DMS153 treated with DMSO at 0.1 percent for 48 hours (cell line): ENCODE measurements at regions not wholly inside any gene's neighbourhood (a gene's known extent, or its start where the extent isn't known, plus 50 kb on each side); places are given as distances from the start of the nearest gene placed in this dataset.
"Not testable (repeated sequence)": the region's sequence is repeated elsewhere in the genome, so short reads cannot be mapped to it uniquely, and the experiment has no call there.

Experiments
- DNase-seq: peaks from one replicate; lab custom pipeline; 2025; ENCODE audit not compliant: unreplicated experiment; lab: John Stamatoyannopoulos, UW

DNA sequence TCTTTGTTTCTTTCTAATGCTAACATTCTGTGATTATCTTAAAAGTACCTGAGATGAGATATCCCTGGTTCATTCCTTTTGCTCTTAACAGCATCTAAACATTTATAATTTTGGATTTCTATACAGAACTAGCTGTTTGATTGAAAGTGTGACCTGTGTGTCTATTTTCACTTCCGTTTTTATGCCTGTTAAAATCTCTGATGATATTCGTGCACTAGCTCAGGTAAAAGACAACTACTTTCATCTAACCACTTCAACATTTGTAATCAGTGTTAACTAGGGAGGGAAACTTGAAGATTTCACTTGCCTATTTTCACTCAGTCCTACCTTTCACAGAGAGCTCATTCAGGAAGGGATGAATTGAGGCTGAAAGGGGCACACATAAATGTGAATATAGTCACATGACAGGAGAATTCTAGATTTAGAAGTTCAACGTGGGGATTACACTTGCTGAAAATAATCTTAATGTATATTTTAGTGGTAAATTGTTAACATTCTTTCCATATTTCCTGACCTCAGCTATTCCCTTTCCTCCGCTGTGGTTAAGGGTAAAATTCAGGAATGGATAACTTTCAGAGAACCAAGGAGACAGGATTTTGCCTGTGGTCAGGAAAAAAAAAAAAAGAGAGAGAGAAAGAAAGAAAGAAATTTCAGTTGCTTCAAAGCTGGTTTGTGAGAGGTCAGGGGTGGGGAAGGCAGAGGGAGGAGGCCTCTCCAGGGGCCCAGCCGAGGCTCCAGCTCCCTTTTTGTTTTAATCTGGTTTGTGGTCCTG is 159.8 kb upstream of the TSC22D2 start:
- DNase-seq = no peak

GRCh38 chr3:150247441-150247840 is 160.7 kb upstream of the TSC22D2 start:
- DNase-seq = no peak

DNA sequence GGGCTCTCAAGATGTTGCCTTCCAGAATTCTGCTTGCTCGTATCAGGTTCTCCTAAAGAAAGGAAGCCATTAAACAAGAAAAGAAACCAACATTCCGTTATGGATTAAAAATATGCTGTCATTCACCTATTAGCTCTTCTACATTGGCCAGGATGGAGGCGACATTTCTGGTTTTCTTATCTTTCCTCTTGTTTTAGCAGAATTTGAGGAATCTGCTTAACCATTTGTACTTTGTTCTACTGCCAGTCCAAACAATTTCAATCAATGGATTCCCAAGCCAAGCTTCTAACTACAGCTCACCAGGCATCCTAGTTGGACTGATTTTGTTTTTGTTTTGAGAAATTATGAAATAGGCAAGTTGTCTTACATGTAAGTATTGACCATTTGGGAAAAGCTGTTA is 164.6 kb upstream of the TSC22D2 start:
- DNase-seq = no peak

DNA sequence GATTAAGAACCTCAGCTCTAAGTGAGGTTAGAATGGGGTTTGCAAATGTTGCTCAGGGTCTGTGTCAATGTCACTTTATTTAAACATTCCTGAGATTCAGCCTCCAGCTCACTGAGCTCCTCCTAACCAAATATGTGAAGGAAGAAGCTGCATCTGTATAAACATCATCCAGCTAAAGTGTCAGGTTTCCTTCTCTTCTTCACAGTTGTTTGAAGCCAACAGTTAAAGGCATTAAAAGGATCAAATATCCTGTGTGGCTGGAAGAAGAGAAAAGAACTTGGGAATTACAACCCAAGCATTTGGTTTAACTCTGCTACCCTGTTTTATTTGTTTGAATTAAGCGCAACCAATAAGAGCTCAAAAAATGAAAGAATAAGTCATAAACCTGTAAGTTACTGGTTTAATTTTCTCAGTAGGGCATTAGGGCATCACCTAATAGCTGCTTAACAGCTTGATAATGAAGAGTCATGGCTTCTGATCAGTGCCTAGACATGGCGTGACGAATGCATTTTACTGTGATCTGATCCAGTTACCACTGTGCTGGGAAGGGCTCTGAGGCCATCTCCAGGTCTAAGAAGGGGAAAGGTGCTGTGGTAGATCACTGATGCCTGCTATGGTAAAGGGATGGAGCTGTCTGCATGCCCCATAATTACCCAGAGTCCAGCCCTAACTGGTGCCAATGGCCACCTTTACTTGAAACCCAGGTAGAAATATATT is 165.7 kb upstream of the TSC22D2 start:
- no peak for DNase-seq

- DNase-seq = no peak
Observed at GRCh38 chr3:150240891-150241290, 167.2 kb upstream of the TSC22D2 start.

DNA sequence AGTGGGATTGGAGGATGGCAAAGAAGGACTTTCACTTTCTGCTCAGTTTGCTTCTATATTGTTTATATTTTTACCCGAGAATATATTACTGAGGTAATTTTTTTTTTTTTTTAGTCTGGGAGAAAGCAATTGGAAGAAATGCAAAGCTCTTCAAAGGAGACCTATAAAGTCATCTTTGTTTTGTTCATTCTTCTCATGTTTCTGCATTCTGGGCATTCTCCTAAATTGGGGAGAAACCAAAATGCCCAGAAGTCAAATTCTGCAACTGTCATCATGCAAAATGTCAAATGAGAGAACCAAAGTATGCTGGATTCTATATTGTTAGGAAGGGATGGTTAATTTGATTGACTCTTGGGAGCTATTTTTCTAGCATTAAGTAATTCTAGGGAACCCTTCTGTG is 168.3 kb upstream of the TSC22D2 start:
- no peak for DNase-seq

- peak; percentile 77 for DNase-seq
Observed at GRCh38 chr3:150238995-150239619, 169.0 kb upstream of the TSC22D2 start.

DNA sequence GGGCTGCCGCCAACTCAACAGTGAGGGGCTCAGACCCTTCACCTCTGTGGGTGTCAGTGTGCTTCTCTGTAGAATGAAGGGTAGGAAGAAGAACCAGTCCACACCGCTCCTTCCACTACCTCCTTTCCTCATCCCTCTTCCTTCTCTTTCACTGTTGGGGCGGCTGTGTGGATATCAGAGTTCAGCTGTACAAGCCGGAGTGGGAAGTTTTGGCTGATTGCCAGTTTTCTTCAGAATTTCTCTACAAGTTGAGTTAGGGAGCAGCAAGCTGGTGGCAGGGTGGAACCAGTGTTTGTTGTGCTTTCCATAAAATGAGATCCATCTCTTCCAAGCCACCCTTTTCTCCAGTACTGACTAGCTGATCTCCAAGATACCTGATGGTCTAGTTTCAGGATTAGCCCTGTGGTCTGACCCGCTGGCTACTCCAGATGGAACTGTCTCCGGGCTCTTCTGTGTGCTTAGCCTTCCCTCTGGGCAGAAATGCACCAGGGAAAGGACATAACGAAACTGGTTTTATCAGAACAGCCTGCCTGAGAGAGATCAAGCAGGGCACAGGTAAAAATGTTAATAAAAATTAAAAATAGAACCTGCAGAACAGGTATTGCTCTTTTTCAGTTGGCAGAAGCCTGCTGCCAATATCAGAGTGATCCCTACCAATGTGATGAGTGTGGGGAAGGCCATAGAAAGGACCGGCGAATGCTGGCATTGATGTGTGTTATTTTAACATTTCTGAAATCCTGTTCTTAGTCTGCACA is 169.9 kb upstream of the TSC22D2 start:
- no peak for DNase-seq

- DNase-seq = no peak
Observed at GRCh38 chr3:150237490-150237889, 170.6 kb upstream of the TSC22D2 start.

DNA sequence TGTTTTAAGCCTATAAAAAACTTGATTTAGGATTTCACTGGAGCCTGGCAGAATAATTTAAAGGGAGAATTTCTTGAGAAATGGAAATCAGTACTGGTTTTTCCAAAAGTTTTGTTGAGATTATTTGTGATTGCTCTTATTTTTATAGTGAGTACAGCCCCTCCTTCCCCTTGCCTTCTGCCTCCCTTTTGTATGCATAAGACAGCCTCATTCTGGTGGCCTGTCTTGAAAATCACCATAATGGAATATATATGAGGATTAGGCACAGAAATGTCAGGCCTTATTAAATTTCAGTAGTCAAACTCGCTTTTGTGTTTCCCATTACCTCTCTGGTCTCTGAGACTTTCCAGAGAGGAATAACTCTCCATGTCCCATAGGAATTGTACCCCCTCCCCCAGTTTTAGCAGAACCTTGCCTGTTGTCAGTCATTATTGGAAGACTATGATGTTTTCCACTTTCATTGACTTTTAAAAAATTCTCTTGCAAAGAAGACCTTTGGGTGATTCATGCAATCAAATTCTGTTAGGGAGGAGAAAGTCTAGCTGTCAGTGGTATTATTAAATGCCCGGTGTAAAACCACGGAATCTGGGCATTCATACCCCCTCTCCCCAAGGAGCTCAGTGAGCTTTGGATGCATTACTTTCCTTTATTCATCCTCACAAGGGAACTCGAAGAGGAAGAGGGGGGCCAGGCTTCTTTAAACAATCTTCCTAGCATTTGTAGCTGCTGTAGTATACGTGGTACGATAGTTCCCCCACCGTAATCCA is 171.6 kb upstream of the TSC22D2 start:
- no peak for DNase-seq

DNA sequence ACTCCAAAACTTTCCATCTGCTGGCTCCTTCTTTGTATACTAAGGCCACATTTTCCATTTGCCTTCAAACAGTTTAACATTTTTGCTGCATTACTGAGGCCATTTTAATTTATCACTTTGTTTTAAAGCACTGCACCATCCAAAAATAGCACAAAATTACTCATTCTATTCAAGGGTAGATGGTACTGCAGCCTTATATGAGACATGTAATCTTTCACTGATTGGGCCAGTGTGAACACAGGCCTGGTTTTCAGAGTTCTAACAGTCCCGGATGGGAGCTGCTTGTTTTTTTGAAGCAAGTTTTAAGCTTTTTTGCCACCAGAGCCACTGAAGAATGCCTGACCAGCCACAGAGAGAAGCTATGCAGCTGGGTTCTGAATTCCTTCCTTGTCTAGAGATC is 172.3 kb upstream of the TSC22D2 start:
- no peak for DNase-seq

- peak; percentile 21 for DNase-seq
Observed at GRCh38 chr3:150232992-150233451, 175.1 kb upstream of the TSC22D2 start.

GRCh38 chr3:150230037-150230436 is 178.1 kb upstream of the TSC22D2 start:
- DNase-seq = no peak

- not testable (repeated sequence) for DNase-seq
Observed at GRCh38 chr3:150228626-150229025, 179.5 kb upstream of the TSC22D2 start.

- DNase-seq = no peak
Observed at GRCh38 chr3:150227839-150228238, 180.3 kb upstream of the TSC22D2 start.

GRCh38 chr3:150225986-150226385 is 182.1 kb upstream of the TSC22D2 start:
- DNase-seq = peak; percentile 26

GRCh38 chr3:150223558-150223957 is 184.5 kb upstream of the TSC22D2 start:
- DNase-seq = no peak

DNA sequence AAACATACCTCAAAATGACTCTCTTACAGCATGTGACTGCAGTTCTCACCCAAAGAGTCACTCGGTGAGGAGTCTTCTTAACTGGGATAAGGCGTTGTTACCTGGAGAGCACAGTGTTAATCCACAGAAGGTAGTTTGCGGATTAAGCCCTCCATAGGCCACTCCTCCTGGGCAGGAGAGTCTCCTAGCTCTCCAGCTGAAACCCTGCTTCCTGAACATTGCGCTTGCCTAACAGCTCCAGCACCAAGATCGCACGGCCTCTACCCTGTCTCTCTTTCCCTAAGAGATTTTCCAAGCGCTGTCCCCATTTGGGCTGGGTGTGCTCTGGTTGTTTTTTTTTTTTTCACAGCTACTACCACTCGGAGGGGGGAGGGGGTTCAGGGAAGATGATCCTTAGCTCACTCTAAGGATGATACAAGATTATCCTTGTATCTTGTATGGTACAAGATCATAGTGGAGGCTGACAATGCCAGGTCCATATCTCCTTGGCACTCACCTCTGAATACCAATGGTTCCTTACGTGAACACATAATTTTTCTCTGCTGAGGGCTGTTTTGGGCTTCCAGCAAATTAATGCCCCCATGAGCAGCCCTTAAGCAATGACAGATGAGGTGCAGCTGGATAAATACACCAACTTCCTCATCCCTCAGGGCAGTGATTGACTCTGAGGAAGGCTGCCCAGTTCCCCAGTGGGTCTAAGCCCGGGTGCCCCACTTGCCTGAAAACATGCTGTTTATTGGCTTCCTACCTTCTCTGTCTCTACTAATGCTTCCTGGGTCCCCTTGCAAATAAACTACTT is 185.2 kb upstream of the TSC22D2 start:
- DNase-seq = no peak

- no peak for DNase-seq
Observed at GRCh38 chr3:150221904-150222523, 186.1 kb upstream of the TSC22D2 start.
